HG03159 (cell line): ENCODE measurements at regions not wholly inside any gene's neighbourhood (a gene's known extent, or its start where the extent isn't known, plus 50 kb on each side); places are given as distances from the start of the nearest gene placed in this dataset.

Experiments used
- ATAC-seq: cut with Tn5 transposase; IDR thresholded peaks from one replicate; pipeline ENCODE4 v1.9.1; 2021; ENCODE audit warnings: mild to moderate bottlenecking, moderate library complexity; ENCODE audit not compliant: unreplicated experiment

DNA sequence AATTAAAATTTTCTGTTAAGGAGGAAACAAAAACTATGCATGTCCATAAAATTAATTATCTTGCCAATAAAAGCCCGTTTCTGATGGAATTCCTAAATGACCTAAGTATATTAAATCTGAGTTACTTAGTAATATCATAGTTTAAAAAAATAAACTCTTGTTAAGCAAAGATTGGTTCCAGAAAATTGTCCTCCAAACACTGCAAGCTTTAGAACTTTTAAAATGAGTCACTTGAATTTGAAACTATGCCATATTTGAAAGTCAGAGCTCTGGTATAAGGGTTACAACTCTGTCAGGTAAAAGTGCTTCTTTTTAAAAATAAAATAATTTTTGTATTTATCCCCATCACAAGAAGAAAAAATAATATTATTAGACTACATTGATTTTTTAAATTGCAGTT lies 409.5 kb downstream of the PLPP3 start:
- ATAC-seq = no peak

- no peak for ATAC-seq
These were observed 411.2 kb downstream of the PLPP3 start for GRCh38 chr1:56168176-56168575.

- ATAC-seq = no peak
These were observed 411.8 kb downstream of the PLPP3 start for GRCh38 chr1:56167596-56167995.

- no peak for ATAC-seq
These were observed 418.5 kb downstream of the PLPP3 start for GRCh38 chr1:56160773-56161315.

DNA sequence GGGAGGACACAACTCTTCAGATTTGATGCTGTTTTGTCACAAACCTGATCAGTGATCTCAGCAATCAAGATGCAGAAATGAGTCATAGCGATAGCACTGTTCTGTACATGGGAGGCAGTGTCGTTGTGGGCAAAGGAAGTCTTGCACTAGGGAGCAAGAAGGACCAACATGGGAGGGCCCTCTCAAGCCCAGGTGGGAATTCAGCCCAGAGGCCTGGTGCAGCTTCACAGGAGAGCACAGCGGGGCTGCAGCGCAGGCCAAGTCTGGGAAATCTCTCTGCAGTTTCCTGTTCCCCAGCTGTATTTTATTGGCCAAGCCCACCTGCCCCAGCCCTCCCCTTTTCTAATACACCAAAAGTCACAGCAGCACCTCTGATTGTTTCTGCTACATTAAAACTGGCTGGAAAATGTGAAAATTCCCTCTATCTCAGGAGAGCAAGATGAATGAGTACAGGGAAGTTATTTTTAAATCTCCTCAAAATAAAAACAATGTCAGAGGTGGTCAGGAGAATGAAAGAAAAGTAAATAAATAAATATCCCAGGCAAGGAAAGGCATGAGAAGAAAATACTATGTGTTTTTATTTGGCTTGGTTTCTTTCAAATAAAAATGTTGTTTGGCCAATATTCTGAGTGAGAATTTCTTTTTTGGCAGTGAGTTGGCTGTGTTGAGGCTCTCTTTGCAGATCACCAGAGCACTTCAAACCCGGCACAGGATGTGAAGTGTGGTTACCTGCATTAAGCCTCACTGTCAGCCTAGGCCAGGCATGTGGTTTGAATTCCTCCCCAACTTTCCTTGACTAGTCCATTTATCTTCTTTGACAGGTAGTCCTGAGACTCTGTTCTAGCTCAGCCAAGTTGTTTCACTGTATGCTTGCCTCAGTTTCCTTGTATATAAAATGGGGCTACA lies 422.1 kb downstream of the PLPP3 start:
- no peak for ATAC-seq

GRCh38 chr1:56153276-56153675 lies 426.1 kb downstream of the PLPP3 start:
- ATAC-seq = no peak

DNA sequence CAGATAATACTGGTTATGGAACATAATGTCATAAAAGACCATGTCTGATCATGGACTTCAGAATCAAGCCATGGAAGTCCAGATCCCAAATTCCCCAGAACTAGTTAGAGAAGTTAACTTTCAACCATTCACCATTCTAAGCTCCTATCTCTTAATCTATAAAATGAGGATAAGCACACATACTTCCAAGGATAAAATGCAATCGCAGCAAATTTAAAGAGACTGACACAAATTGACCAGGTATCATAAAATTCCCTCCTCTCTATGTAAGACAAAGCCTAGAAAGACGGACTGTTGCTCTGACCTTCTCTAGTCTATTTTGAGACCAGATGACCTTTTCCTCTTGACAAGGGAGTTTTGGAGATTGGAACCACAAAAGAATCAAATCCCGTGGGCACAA lies 426.7 kb downstream of the PLPP3 start:
- ATAC-seq = no peak

- no peak for ATAC-seq
These were observed 428.0 kb downstream of the PLPP3 start for GRCh38 chr1:56151402-56151801.

DNA sequence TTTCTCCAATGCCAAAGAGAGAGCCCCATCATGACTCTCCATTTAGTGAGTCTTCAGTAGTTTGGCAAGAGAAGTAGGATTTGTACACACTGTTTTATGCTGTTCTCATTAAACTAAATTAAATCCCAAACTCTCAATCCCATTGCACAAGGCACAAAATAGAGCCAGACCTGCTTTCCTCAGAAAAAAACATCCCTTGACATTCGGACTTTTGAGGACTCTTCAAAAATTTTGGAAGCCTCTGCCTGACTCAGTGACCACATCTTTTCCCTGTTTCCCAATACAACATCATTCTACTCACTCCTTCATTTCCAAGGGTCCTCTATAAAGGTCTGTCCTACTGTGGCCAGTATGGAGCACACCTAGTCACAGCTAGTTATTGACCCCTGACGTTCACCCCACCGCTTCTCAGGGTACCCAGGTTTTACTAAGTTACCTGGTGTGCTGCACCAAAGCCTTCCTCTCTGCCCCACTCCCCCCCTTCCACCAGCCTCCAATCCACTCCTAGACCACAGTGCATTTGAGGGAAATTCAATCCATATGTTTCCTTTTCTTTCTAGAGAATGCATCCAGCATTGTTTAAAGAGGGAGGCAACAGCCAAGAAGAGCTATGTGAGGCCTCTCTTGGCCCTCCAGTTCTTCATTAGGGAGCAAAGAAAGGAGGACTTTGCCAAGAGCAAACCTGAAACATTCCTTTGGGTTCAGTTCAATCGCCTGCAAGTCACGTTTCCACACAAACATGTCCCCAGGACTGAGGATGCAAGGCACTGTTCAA lies 428.7 kb downstream of the PLPP3 start:
- ATAC-seq = no peak

- no peak for ATAC-seq
These were observed 429.6 kb downstream of the PLPP3 start for GRCh38 chr1:56149761-56150160.

DNA sequence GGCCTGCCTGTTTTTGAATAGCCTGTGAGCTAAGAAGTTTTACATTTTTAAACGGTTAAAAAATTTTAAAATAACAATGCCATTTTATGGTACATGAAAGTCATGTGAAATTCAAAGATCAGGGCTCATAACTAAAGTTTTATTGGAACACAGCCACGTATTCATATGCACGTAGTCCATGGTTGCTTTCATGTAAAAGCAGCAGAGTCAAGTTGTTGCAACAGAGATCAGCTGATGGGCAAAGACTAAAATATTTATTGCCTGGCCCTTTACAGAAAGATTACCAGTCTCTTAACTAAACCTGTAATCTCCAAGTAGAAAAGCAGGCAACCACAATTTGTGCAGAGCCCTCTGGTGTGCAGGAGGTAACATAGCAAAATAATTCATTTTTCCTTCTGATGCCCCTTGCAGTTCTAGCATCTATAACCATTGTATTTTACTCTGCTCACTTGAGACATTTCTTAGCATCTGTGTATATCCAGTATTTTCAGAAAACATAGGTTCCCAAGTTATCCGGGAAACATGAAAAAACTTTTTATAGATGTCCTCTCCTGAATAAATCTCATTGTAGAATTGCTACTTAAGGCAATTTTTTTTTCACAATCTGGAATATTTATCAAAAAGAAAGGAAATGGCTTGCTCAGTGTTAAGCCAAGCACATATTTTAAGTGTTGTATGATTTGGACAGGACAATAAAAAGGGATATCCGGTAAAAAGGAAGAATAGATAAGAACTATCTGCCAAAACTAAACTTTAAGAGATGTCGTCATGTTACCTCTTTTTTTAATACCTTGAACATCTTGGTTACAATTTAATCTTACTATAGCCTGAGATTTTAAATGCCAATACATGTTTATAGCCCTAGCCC lies 430.8 kb downstream of the PLPP3 start:
- no peak for ATAC-seq

GRCh38 chr1:56147459-56147858 lies 431.9 kb downstream of the PLPP3 start:
- ATAC-seq = no peak

DNA sequence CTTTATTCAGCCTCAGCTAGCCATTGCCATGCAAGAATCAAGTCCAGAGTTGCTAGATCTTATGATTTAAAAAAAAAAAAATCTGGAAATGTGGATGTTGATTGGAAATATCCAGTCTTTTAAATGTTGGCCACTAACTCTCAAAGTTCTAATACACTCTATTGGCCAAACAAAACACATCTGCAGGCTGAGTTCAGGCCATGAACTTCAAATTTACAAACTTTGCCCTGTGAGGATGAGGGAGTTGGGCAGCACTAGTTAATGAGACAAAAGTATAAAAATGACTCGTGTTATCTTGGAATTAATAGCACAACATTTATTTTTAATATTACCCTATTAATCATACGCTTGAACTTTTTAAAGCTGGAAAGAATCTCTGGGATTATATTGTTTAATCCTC lies 432.3 kb downstream of the PLPP3 start:
- ATAC-seq = no peak

- ATAC-seq = no peak
These were observed 432.9 kb downstream of the PLPP3 start for GRCh38 chr1:56146449-56146848.

DNA sequence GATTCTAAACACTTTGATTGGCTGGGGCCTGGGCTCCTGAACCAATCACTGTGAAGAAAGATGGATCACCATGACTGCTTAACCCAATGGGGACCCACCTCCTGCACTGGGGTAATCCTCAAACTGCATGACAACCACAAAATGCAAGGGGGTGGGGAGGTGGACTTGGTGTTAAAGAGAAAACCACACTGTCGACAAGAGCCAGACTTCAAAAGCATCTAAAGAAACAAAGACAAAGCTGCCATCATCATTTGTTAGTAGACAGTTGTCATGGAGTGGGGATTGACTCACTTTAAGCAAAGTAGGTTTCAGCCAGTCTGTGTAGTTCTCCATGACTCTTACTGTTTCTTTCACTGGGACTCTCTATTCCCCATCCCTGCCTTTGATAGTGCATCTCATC lies 433.8 kb downstream of the PLPP3 start:
- no peak for ATAC-seq

- ATAC-seq = no peak
These were observed 437.1 kb downstream of the PLPP3 start for GRCh38 chr1:56142301-56142700.

DNA sequence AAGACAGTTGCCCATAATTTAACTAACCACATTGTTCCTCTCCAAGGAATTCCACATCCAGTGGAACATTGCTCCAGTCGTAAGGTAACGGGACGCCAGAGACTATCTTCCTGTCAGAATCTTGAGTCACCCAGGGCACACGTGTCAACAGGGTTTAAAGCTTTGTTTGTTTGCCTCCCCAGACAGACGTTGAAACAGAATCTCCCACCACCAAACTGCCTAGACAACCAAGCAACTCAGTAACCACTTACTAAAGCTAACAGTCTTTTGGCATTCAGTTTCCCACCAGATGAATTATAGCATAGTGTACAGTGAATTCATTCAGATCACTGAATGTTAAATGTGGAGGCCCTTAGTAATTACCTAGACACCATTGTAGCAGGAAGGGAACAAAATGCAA lies 439.5 kb downstream of the PLPP3 start:
- no peak for ATAC-seq

DNA sequence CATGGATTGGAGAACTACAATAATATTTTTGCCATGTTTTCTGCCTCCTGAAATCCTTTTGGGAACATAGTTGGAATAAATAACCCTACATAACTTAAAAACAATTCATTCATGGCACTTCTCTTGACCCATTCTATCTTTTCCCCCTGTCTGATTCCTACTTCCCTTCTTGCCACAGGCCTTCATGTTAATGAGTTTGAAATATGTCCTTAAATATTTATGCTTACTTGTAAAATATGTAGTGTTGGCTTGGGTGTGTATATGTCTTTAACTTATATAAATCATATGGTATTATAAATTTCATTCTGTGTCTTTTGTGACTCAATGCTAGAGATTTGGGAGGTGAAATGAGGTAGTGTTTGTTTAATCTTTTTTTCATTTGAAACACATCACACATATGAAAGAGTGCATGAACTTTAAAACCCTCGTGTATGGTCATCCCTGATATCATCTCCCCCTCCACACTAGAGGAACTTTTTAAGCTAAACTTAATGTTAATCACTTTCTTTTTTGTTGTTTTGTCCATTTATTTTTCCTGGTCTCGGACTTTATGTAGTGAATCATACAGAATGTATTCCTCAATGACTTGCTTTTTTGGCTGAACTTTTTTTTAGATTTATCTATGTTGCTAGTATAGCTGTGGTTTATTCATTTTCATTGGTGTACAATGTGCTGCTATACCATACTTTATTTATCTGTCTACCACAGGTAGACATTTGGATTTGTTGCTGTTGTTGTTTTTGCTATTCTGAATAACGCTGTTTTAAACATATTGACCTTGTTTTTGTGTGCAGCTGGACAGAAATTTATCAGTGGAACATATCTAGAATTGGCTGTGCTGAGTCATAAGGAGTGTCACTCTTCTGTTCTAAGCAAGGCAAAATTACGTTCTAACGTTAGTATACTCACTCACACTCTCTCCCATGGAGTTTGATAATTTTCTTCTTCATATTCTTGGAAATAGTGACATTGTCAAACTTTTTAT lies 441.6 kb downstream of the PLPP3 start:
- ATAC-seq = no peak

DNA sequence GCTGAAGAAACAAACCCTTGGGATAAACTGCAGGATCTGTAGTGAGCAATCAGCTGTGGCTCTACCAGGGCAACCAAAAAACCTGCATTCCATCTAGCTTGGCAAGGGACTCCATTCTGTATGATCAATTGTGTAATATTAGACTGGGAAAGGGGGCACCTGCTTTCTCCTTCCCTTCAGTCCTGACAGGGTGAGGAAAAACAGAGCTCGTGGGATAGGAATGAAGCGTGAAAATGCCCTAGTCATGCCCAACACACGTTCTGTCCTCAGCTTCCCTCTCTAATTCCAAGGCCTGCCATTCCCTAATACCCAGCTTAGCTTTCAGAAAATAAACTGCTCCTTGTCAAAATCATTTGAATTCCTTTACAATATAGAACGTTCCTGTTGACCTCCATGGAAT lies 442.3 kb downstream of the PLPP3 start:
- ATAC-seq = no peak

GRCh38 chr1:56135864-56136147 lies 443.6 kb downstream of the PLPP3 start:
- no peak for ATAC-seq
